SW 1271 (cell line): ENCODE measurements at regions not wholly inside any gene's neighbourhood (a gene's known extent, or its start where the extent isn't known, plus 50 kb on each side); places are given as distances from the start of the nearest gene placed in this dataset.

Experiments used
- DNase-seq, 2 experiments: peaks; one replicate each; lab custom pipeline; 2025; lab: John Stamatoyannopoulos, UW

- DNase-seq: no peak
Measured at GRCh38 chr1:116819081-116819480, 64.9 kb downstream of the CD2 start.

- DNase-seq: no peak
Measured at GRCh38 chr1:116820369-116820768, 66.1 kb downstream of the CD2 start.

- no peak for DNase-seq
Measured at GRCh38 chr1:116821763-116822162, 67.5 kb downstream of the CD2 start.

- no peak for DNase-seq
Measured at GRCh38 chr1:116824631-116825206, 70.5 kb downstream of the CD2 start.

GRCh38 chr1:116825207-116825719 is 71.0 kb downstream of the CD2 start:
- no peak for DNase-seq

GRCh38 chr1:116825720-116826438 is 71.6 kb downstream of the CD2 start:
- DNase-seq: no peak

- DNase-seq: no peak
Measured at GRCh38 chr1:116826818-116827606, 72.8 kb downstream of the CD2 start.

GRCh38 chr1:116827607-116828105 is 73.4 kb downstream of the CD2 start:
- DNase-seq: no peak

GRCh38 chr1:116832308-116832931 is 77.3 kb upstream of the PTGFRN start:
- DNase-seq: no peak

- no peak for DNase-seq
Measured at GRCh38 chr1:116832932-116833578, 76.7 kb upstream of the PTGFRN start.

GRCh38 chr1:116833718-116834117 is 76.0 kb upstream of the PTGFRN start:
- no peak for DNase-seq

GRCh38 chr1:116834595-116834994 is 75.1 kb upstream of the PTGFRN start:
- no peak for DNase-seq

GRCh38 chr1:116835161-116835560 is 74.6 kb upstream of the PTGFRN start:
- no peak for DNase-seq

- no peak for DNase-seq
Measured at GRCh38 chr1:116836099-116836498, 73.6 kb upstream of the PTGFRN start.

- no peak for DNase-seq
Measured at GRCh38 chr1:116841569-116842344, 68.0 kb upstream of the PTGFRN start.

- no peak for DNase-seq
Measured at GRCh38 chr1:116842654-116843053, 67.1 kb upstream of the PTGFRN start.

- DNase-seq: no peak
Measured at GRCh38 chr1:116844775-116845174, 64.9 kb upstream of the PTGFRN start.

- DNase-seq: no peak
Measured at GRCh38 chr1:116847190-116847589, 62.5 kb upstream of the PTGFRN start.

GRCh38 chr1:116847688-116848531 is 61.8 kb upstream of the PTGFRN start:
- DNase-seq: no peak

GRCh38 chr1:116850436-116850835 is 59.3 kb upstream of the PTGFRN start:
- no peak for DNase-seq
